ENCODE measurements at regions not wholly inside any gene's neighbourhood (a gene's known extent, or its start where the extent isn't known, plus 50 kb on each side); places are given as distances from the start of the nearest gene placed in this dataset.

- intact Hi-C loops (cut with DNase I), result no loop called here
- TF ChIP-seq POLR2A (IDR thresholded peaks at IDR 0.05) (no peak), CTCF (IDR thresholded peaks at IDR 0.05) (no peak), EP300 (IDR thresholded peaks at IDR 0.05) (no peak)
- H3K4me1 ChIP-seq (ENCODE audit: insufficient read depth), result no peaks in the 10 kb centered on the region
- H3K36me3 ChIP-seq, result no peaks in the 10 kb centered on the region
- H3K4me3 ChIP-seq, result no peak overlapping the region
- WGBS, 3 donors, result 73 to 74% (median 73%) methylated on average over 9 of the region's 9 CpGs
- H3K27me3 ChIP-seq, result no peaks in the 10 kb centered on the region
- no peak overlapping the region for H3K27ac ChIP-seq
- no peak for DNase-seq
- no peaks in the 10 kb centered on the region for H3K9me3 ChIP-seq
Observed at GRCh38 chr20:24814556-24815195, 134.4 kb upstream of the CST7 start.

DNA sequence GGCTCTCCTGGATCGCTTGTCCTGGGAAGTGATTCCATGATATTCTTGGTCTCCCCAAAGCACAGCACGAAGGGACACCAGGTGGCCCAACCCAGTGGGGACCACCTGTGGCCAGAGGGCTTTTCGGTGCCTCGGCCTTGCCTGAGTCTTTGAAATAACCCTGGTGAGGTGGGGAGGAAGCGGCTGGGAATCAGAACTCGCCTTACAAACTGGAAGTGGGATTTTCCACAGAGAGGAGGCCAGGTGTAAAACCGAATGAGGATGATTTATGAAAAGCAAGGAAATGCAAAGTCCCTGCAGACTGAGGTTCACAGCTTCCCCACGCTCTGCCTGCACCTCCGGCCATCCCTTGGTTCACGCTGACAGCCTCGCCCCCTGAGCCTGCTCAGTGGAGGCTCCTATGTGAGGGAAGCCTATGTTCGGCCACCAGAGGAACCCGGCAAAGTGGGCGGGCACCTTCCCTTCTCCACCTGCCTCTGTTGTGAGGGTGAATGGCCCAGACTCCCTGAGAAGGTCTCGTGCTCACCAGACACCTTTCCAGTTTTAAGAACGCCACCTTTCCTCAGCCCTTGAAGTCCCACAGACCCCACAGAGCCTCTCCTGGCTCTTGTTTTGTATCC lies 133.8 kb upstream of the CST7 start:
- Histone ChIP-seq H3K4me3 (no peak overlapping the region), H3K27me3 (no peaks in the 10 kb centered on the region), H3K9me3 (no peaks in the 10 kb centered on the region), H3K27ac (no peak overlapping the region), H3K4me1 (ENCODE audit: insufficient read depth) (no peaks in the 10 kb centered on the region), H3K36me3 (no peaks in the 10 kb centered on the region)
- no peak for DNase-seq
- intact Hi-C loops (cut with DNase I), result no loop called here
- 76 to 81% (median 76%) methylated on average over 16 of the region's 16 CpGs for WGBS, 3 donors
- no peak for TF ChIP-seq POLR2A (IDR thresholded peaks at IDR 0.05)
- TF ChIP-seq EP300 (IDR thresholded peaks at IDR 0.05), result no peak
- TF ChIP-seq CTCF (IDR thresholded peaks at IDR 0.05), result no peak

DNA sequence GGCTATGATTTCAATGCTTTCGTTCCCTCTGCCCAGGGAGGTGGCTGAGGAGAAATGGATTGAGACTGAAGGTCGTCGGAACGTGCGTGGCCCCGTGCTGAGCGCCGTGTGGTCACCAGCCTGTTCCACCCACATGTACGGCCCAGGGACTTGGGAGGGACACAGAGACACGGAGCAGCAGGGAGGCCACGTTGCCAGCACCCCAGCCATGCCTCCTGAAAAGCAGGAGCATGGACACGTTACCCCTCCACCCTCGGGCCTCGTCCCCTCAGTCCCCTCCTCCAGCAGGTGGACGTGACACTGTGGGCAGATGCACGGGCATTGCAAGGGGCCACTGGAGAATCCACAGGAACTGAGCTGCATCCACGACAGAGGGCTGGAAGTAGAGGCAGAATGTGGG lies 133.1 kb upstream of the CST7 start:
- intact Hi-C loops (cut with DNase I), result no loop called here

DNA sequence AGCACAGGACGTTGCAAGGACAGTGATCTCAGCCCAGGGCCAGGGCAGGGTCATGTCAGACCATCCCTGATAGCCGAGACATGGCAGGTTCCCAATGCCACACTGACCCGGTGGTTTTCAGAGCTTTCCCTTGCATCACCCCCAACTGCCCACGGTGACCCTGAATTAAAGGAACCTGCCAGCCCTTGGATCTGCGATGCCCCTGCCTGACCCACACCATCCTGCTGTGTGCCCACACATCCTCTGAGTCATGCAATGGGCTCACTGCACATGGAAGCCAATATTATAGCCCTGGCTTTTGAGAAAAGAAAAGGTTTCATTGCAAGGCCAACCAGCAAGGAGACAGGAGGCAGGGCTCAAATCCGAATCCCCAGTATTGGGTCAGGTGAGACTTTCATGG lies 132.6 kb upstream of the CST7 start:
- WGBS, 3 donors, result 64 to 75% (median 69%) methylated on average over 6 of the region's 6 CpGs
- DNase-seq, result no peak
- H3K36me3 ChIP-seq, result no peaks in the 10 kb centered on the region
- H3K9me3 ChIP-seq, result no peaks in the 10 kb centered on the region
- intact Hi-C loops (cut with DNase I), result no loop called here
- no peak for TF ChIP-seq POLR2A (IDR thresholded peaks at IDR 0.05)
- no peak for TF ChIP-seq EP300 (IDR thresholded peaks at IDR 0.05)
- no peak for TF ChIP-seq CTCF (IDR thresholded peaks at IDR 0.05)
- H3K27ac ChIP-seq, result no peak overlapping the region
- no peaks in the 10 kb centered on the region for H3K4me1 ChIP-seq (ENCODE audit: insufficient read depth)
- H3K4me3 ChIP-seq, result no peak overlapping the region
- no peaks in the 10 kb centered on the region for H3K27me3 ChIP-seq

More for the DNA sequence above, 133.1 kb upstream of the CST7 start:
- Histone ChIP-seq H3K9me3 (no peaks in the 10 kb centered on the region), H3K27ac (no peak overlapping the region), H3K4me3 (no peak overlapping the region), H3K4me1 (ENCODE audit: insufficient read depth) (no peaks in the 10 kb centered on the region), H3K27me3 (no peaks in the 10 kb centered on the region), H3K36me3 (no peaks in the 10 kb centered on the region)
- WGBS, 3 donors, result 84 to 89% (median 88%) methylated on average over 17 of the region's 17 CpGs
- no peak for TF ChIP-seq POLR2A (IDR thresholded peaks at IDR 0.05)
- TF ChIP-seq EP300 (IDR thresholded peaks at IDR 0.05), result no peak
- TF ChIP-seq CTCF (IDR thresholded peaks at IDR 0.05), result no peak
- no peak for DNase-seq

Measured in ovary (tissue), 7 donors.